HG03378 (cell line): ENCODE measurements at regions not wholly inside any gene's neighbourhood (a gene's known extent, or its start where the extent isn't known, plus 50 kb on each side); places are given as distances from the start of the nearest gene placed in this dataset.
"Not testable (repeated sequence)": the region's sequence is repeated elsewhere in the genome, so short reads cannot be mapped to it uniquely, and the experiment has no call there.

Source experiments
- ATAC-seq: cut with Tn5 transposase; IDR thresholded peaks from one replicate; pipeline ENCODE4 v1.9.1; 2021; ENCODE audit warnings: mild to moderate bottlenecking, moderate library complexity; ENCODE audit not compliant: unreplicated experiment

DNA sequence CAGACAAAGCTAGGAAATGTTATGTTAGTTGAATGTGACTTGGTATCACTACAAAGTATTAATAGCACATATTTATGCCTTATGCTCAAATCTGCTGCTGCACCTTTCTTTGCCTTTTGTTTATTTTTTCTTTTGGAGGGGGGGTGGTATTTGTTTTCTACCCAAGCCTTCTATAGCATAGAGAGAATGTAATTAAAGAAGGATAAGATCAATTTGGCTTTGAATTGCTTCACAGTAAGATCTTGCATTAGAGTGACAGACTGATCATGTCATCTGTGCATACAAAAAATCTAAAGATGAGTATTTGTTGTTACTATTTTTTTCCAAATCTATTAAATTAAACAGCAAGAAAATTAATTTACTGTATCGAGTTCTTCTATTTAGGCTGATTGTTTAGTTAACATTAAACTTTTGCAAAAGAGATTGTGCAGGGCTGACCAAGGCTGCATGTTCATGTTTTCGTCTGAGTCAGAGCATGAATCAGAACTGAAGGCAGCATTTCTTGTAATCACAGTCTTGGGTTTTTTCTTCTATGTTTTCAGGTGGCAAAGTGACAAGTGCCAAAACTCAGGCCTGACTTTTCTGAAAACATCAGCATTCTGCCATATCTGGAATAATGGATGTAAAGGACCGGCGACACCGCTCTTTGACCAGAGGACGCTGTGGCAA is 1007.1 kb upstream of the WWC1 start:
- ATAC-seq = no peak

DNA sequence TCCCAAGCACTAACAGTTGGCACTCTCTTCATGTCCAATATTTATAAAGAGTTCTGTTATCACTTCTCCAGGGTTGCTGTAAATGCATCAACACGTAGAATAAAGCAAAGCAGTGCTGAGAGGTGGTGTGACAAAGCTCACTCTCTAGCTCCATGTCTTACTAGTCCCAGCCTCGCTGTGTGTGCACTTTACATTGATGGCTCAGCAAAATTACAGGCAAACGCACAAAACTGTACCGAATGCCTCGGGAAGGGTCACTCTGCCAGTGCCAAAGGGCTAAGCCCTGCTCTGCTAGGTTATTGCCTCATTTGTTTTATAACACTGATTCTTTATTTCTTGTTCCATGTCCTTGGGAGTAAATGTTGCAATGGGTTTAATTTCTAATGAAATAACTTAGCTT is 1005.9 kb upstream of the WWC1 start:
- ATAC-seq = no peak

DNA sequence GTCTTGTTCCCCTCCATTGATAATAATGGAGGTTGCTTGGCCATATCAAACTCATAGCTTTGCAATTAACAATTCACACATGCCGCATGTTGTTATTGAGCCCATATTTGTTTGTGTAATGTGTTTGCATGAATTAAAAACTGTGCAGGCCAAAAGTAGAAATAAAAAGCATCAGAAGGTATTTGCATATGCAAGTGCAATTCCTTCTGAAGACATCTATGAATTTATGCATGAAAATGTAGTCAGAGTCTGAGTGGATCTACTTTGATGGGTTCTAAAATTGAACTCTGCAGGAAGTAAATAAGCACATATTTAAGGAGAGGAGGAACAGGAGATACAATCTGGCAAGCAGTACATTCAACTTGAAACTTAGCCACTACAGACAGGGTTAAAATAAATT is 1004.6 kb upstream of the WWC1 start:
- ATAC-seq = no peak

DNA sequence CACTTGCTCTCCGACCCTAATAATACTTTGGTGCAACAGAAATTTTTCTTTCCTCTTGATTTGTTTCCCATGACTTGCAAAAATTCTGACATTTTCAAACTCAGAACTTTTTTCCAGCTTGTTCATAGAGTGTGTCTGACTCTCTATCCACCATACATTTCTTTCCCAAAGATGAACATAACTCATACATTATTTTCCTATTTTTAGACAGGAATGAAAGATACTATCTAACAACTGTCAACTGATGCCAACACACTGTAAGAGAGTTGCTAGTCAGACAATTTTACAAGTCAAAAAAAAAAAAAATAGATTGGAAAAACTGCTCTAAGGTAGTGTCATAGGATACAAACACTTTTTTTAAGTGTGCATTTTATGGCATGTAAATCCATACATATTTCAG is 1001.0 kb upstream of the WWC1 start:
- ATAC-seq = no peak

DNA sequence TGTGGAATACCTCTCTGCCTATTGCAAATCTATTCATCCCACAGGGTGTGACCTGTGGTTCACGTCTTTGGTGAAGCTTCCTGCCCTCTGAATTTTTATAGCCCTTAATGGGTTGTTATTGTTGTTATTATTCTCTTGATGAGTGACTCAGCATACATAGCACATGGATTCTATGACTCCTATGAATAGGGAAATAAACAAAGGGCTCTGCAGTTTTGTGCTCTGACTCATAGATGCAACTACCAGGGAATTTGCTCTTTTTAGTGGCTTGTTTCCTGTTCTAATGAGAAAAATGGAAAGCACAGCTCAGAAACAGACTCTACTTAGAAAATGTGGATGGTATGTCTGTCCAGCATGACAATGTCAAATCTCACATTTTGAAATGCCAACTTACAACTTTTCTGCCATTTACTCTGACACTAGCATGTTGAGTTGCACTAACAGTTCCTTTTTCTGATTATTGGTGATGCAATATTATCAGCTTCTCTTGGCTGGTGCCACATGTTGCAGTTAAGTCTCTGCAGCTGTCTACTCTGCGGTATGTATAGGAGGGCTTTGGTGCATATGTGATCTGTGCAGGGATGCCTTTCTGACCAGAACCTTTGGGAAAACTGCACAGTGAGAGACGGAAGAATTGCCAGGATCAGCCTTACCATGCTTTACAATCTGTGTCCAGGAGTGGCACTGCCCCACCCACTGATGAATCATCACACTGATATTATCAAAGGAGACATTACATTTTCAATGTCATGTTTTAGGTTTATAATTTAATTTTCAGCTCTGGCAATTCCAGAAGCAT is 996.4 kb upstream of the WWC1 start:
- ATAC-seq = no peak

DNA sequence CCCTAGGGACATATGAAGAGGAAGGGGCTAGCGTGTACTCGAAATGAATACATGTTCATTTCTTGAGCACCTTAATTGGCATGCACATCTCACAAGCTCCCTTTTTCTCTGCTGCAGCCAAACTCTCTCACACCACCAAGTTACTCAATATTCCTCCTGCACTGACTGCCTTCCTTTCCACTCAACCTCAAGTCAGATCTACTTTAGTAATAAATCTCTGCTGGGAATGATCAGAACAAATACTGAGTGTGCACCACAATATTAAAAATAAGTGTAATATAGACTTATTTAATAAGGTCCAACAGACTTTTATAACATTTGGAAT is 995.8 kb upstream of the WWC1 start:
- no peak for ATAC-seq

DNA sequence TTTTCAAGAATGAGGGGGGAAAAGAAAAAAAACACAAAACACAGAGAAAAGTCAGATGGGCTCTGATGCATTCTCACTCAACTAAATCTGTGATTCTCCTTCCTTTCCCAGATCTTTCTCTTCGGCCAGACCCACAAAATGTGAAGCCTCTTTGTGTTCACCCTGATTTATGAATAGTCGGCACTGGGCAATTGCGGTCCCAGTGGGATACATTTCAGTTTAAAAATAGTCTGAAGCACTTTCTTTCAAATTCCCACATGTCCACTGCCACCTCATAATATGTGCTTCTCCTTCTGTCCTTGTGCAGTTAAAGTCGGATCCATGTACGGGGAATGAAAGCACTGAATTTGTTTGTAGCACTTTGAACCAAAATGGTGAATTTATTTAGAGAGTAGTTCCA is 995.4 kb upstream of the WWC1 start:
- no peak for ATAC-seq

DNA sequence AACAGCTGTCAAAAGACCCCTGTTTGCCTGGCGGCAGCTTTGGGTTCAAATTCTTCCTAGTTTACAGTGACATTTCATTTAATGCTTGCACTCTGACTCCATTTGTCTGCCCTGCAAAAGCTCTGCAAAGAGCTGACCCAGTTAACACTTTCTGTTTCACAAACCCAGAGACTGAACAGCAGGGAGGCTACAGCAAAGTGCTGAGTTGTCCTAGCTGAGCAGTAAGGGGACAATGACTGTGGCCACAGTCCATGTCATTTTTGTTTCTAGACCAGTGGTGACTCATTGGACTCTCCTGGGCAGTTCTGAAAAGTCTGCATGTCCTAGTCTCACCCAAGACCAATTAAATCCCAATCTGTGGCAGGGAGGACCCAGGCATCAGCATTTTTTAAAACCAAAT is 994.8 kb upstream of the WWC1 start:
- ATAC-seq = no peak

DNA sequence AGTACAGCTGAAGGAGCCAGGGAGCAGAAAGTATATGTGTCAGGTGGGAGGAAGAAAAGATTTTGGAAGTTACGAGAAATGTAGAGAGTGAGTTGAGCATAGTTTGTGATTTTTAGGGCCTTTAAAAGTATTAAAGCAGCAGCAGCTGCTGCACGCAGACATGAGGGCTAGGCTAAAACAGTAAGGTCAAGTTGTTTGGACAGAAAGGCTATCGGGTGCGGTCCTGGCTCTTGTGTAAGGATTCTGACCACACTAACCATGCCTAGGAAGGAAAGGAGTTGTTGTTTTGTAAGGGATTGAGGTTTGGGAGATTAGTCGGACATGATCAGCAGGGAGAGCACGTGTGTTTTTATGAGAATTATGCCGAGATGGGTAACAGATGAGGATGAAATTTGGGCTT is 991.6 kb upstream of the WWC1 start:
- ATAC-seq = not testable (repeated sequence)

DNA sequence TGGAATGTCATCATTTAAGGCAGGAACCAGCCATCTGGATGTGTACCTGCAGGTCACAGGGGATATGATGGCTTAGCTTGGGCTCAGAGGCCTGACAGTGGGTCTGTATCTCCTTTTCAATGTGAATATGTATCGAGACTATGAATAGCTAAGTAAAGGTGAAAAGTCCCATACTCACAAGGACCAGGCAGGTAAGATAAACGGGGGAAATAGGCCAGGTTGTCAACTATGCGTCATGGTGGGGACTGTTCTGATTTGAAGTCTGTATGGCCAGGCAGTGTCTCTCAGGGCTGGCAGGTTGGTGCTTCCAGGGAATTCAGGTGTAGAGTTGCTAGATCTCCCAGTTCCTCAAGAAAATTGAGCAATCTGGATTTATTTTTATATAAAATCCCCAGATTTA is 987.9 kb upstream of the WWC1 start:
- ATAC-seq = no peak

DNA sequence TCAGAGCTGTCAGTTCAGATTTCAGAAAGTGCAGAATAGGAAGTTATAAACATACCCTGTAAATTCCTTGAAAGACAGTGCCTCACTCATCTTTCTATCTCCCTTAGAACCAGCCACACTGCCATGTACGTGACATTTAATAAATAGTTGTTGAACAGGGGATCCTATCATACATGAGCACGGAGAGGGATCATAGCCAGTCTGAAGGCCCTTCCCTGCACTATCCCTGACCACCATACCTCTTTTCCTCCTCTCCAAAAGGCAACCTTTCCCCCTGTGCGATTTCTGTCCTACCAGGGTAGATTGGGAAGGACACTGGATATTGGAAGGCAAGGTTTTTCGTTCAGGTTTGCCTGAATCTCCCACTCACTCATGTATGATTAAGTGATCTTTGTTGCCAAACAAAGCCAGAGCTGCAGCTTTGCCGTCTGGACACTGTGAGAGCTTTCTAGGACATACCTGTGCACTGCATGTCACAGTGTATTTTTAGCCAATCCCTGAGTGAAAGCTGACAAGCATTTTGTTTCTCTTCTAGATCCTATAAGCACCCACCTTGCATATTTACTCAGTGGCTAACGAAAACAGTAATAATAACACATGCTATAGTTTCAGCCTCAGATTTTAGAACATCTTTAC is 986.5 kb upstream of the WWC1 start:
- no peak for ATAC-seq

DNA sequence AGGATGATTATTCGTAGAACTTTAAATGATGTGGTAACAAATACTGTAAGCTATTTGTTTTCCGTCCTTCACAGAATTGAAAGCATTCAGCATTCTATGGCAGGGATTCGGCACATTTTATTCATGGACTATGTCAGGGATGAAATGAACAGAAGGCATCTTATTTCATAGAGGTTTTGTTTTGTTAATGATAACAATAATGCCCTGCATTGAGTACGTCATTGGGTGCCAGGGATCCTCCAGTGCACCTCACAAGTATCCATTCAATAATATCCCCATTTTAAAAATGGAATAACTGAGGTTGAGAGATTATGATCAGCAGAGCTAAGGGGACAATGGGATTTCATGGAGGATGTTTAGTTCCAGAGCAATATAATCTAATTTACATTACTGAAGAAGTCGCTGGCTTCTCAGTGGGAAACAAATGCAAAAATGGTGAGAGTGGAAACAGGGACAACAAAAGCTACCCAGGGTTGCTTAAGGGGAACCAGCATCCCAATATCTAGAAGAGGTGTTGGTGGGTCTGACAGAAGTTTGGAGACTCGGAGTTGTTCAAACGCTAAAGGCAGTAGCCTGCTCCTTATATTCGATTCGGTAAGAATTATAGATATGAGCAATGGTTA is 985.7 kb upstream of the WWC1 start:
- ATAC-seq = no peak

DNA sequence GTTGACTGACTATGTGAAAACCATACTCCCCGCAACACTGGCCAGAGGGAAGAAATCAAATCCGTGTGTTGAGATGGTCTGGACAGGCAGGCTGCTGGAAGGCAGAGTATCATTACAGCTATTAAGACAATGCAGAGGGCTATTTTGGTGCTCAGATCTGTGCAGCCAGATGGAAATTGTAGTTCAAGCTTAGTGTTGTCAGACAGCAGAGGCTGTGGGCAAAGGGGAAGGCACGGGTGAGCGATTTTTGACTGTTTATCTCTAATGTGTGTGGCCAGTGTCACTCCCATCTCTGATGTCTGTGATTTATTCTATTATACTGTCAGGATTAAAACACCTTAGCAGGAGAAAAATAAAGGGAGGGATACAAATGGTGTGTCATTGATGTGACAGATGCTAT is 984.4 kb upstream of the WWC1 start:
- ATAC-seq = no peak

DNA sequence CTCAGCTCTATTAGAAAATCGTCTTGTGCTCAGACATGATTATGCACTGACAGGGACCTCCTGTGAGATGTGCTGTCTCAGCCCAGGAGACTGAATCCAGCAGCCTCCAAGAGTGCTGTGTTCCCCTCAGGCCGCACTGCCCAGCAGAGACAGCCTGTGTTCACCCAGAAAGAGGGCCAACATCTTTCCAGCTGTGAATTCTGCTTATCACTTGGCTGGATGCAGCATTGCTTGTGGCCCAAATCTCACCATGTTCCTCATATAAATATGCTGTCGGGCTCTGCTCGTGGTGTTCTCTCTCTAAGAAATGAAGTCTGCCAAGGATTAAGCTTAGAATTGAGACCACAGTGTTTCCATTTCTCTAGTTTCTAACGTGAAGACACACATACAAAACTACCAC is 983.0 kb upstream of the WWC1 start:
- no peak for ATAC-seq

DNA sequence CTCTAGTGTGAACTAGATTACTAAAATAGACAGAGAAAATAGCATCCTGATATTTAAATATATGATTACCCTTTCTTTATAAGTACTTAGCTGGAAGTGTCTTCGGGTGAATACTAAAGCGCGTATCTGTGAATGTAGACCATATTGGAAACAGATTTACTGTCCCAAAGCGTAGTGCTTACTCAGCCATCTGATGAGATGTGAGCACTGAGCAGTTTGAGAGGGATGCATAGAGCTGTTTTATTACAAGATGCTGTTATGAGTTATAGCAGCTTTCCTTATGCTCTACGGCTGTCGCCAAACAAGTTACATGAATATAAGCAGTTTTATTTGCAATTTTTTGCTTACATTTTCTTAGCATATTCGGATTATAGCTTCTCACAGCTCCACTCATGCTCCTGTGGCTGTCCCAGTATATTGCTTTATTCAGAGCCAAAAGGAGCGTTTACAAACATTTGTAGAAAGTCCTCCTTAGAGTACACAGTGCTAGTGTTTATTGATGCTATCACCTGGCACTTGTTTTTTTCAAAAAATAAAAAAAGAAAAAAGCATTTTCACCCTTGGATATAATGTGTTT is 981.4 kb upstream of the WWC1 start:
- no peak for ATAC-seq

DNA sequence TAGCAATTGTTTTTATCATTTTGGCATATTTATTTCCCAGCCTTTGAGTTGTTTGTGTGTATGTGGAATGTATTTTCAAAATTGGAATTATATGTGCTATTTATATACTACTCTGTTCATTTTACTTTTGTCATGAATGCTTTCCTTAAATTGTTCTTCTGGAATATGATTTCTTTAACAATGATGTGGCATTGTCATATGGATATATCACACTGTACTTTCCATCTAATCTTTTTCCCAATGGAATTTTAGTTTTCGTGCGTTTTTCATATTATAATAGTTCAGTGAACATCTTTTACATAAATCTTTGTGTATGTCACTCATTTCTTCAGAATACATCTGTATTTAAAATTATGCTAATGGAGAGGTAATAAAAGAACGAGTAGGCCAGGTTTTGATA is 980.1 kb upstream of the WWC1 start:
- no peak for ATAC-seq

DNA sequence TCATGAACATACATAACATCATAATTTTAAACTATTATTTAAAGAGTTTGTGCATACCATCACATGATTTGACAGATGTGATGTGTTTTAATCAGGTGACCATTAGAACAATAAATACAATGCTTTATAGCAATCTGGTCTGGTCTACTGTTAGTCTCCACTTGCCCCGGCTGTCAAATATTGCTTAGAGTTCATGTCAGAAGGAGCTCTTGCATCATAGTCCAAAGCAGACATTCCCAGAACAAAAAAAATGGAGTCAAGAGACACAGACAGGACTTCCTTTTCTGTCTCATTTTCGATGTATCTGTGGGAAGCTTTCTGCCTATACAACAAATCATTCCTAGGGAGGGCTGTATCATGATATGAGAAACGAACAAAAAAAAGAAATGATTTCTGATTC is 979.2 kb upstream of the WWC1 start:
- ATAC-seq = no peak

DNA sequence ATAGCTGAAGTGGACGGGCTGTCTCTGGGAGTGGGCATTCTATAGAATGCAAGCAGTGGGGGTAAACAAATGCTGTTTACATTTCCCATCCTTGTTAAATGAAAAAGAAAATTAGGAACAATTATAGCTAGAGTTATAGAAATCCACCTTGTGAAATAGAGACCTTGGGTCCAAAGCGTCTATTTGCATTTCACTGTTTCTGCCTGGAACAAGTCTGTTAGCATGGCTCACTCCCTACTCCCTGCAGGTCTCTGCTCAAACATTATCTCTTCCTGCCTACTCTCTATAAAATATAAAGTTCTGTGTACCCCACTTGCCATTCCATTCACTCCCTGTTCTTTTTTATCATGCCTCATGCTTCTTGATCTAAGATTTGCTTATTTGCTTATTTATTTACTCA is 975.7 kb upstream of the WWC1 start:
- ATAC-seq = no peak

DNA sequence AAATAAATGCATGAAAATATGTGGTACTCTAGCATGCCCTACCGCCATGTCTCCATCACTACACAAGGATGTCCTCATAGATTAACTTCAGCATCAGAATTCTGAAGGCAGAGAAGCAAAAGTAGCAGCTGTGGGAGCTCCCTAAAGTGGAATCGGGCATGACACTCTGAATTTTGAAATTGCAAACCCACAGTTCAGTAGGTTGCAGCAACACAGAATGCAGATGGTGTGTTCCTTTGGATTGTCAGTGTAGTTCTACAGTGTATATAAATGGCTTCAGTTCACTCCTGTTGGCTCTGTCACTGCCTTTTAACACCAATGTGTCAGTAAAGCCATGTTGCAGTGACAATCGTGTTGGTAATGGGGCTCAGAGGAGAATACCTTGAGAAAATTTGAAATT is 973.6 kb upstream of the WWC1 start:
- no peak for ATAC-seq

DNA sequence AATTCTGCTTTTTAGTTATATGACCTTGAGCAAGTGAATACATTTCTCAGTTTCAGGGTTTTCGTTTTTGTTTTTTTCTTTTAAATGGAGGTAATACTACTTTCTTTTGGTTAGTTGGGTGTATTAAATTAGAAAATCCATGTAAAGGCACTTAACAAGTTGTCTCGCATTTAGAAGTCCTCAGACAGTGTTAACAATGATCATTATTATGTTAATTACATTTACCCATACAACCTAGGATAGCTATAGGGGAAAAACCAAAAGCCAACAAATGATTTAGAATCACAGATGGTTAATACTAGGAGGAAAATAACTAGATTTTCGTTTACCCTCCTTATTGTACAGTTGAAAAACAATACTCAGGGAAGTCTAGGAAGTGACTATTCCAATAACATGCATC is 972.2 kb upstream of the WWC1 start:
- ATAC-seq = no peak

DNA sequence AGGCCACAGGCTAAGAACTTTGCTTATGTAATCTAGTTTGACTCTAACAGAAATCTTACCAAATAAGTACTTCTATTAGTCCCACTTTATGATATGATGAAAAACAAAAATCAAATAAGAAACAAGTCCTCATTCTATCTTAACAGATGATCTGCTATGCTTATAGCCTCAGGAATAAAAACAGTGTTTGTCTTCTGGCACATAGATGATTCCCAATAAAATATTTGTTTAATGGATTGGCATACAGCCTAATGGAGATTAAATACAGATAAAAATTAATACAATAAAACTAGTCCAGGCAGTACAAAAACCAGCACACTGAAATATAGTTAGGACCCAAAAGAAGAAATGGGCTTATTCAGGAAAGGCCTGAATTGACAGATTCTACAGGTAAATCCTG is 971.4 kb upstream of the WWC1 start:
- no peak for ATAC-seq

DNA sequence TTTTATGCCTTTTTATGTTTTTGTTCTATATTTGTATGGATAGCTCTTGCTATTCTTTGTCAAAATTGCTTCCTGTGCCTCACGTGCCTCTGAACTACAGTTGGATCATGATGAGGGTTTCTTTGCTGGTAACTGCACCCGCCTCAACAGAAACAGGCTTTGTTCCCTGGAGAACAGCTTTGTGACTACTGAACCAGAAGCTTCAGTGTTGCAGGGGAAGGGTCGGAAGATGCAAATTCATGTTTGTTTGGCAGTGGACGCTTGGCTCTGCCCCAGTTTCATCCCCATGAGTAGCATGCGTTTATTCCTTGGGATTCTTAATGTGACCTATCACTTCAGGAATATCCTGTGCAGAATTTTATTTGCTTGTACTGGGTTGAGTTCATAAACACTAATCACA is 959.1 kb upstream of the WWC1 start:
- no peak for ATAC-seq
